ENCODE measurements at regions not wholly inside any gene's neighbourhood (a gene's known extent, or its start where the extent isn't known, plus 50 kb on each side); places are given as distances from the start of the nearest gene placed in this dataset.

GRCh38 chrX:10047631-10048030 is 80.5 kb downstream of the CLDN34 start:
- no peak for DNase-seq (ENCODE audit: low read depth in 2 of 2)

DNA sequence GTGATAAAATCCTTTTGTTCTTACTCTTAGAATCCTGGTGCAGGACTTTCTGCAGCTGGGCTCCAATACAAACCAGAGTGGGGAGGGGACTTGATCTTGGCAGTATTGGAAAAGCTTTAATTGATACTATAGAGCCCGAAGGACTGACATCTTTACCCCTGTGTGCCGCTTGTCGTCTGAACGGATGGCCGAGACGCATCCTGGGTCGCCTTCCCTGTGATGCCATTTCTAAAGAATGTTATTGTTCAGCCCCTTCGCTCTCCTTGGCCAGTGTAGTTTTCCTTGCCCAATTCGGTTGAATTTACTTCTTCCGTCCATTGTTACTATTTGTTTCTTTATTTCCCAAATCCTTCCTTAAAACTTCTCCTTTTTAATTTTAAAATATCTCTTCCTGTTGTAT is 80.9 kb downstream of the CLDN34 start:
- no peak for DNase-seq (ENCODE audit: low read depth in 2 of 2)

GRCh38 chrX:10048707-10049106 is 81.5 kb downstream of the CLDN34 start:
- no peak for DNase-seq (ENCODE audit: low read depth in 2 of 2)

GRCh38 chrX:10049236-10049635 is 82.1 kb downstream of the CLDN34 start:
- DNase-seq (ENCODE audit: low read depth in 2 of 2): no peak

GRCh38 chrX:10050481-10050880 is 83.3 kb downstream of the CLDN34 start:
- no peak for DNase-seq (ENCODE audit: low read depth in 2 of 2)

GRCh38 chrX:10051866-10052480 is 84.8 kb downstream of the CLDN34 start:
- DNase-seq (ENCODE audit: low read depth in 2 of 2): no peak

GRCh38 chrX:10052906-10053625 is 85.9 kb downstream of the CLDN34 start:
- DNase-seq (ENCODE audit: low read depth in 2 of 2): no peak

- DNase-seq (ENCODE audit: low read depth in 2 of 2): no peak
Measured at GRCh38 chrX:10054396-10054795, 87.2 kb downstream of the CLDN34 start.

DNA sequence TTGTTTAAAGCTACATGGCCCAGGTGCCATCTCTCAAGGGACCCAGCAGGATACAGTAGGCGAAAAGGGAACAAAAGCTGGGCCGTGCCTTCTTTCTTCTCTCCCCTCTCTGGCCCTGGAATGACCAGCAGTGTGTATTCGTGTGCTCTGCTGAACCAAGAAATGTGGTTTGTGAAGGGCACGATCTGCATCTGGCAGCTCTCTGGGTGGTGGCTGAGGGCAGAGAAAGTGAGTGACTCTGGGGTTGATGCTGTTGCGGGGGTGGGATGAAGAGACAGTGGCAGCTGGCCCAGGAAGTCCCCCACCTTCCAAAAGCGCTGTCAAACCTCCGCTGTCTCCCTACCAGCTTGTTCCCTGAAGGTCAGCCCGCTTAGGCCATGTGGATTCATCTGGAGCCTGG is 88.3 kb downstream of the CLDN34 start:
- DNase-seq (ENCODE audit: low read depth in 2 of 2): no peak

DNA sequence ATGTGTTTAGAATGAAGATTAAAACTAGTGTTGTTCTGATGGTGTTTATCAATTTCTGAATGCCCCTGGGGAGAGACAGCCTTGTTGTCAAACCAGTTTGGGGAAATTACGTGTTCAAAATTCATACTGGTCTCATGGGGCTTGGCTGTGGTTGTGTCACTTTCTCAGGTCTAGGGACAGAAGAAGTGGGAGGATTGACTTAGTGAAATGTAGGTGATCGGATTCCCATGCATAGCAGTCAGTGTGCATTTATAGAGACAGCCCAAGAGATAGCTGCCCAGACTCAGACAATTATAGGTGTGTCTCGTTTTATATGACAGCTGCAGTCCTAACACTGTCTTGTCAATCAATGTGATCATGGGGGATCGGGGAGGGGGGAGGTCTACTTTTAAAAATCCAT is 94.4 kb upstream of the CLCN4 start:
- DNase-seq (ENCODE audit: low read depth in 2 of 2): no peak

DNA sequence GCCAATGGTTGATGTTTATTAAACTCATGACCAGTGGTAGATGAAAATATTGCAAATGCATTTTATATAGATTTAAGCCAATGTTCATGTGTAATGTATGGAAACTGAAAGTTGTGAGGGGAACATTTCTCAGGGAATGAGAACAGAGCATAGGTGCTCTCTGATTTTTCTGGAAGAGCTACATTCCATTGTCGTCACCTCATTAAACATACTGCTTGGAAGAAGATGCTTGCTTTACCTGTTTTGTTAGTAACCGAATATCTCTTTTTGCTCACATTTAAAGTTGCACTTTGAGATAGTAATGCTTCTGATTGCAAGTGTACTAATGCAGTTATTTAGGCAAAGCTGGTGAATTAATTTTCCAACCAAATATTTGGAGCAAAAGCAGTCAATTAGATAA is 93.8 kb upstream of the CLCN4 start:
- DNase-seq (ENCODE audit: low read depth in 2 of 2): no peak

GRCh38 chrX:10064736-10065135 is 92.0 kb upstream of the CLCN4 start:
- no peak for DNase-seq (ENCODE audit: low read depth in 2 of 2)

- no peak for DNase-seq (ENCODE audit: low read depth in 2 of 2)
Measured at GRCh38 chrX:10070714-10071436, 85.9 kb upstream of the CLCN4 start.

GRCh38 chrX:10071451-10072144 is 85.2 kb upstream of the CLCN4 start:
- DNase-seq (ENCODE audit: low read depth in 2 of 2): no peak

DNA sequence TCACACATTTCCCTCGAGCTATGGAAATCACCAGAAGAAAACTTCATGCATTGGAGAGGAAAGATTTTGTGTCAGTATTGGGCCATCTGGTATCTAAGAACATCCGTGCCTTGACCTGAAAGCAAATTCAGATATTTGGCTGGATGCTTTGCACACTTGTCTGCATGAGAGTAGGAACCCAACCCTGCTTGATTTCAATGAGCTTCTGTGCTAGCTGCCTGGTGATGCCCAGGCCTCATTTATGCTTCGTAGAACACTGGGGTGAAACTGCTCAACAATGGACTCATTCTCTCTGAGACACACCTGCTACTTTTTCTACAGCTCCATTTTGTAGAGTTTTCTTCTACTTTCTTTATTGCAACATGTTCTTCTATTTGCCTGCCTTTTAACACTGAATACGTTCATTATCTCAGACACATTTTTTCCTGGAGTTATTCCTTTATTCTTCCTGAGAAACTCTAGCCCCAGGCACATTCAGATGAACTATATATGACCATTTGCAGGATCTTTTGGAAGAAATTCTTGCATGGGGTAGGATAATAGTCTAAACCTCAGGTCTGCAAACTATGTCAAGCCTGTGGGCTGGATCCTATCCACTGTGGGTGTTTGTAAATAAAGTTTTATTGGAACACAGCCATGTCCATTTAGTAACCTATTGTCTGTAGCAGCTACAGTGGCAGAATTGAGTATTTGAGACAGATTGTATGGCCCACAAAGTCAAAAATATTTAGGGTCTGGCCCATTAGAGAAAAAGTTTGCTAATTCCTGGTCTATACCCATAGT is 83.8 kb upstream of the CLCN4 start:
- no peak for DNase-seq (ENCODE audit: low read depth in 2 of 2)

- no peak for DNase-seq (ENCODE audit: low read depth in 2 of 2)
Measured at GRCh38 chrX:10073671-10074070, 83.1 kb upstream of the CLCN4 start.

DNA sequence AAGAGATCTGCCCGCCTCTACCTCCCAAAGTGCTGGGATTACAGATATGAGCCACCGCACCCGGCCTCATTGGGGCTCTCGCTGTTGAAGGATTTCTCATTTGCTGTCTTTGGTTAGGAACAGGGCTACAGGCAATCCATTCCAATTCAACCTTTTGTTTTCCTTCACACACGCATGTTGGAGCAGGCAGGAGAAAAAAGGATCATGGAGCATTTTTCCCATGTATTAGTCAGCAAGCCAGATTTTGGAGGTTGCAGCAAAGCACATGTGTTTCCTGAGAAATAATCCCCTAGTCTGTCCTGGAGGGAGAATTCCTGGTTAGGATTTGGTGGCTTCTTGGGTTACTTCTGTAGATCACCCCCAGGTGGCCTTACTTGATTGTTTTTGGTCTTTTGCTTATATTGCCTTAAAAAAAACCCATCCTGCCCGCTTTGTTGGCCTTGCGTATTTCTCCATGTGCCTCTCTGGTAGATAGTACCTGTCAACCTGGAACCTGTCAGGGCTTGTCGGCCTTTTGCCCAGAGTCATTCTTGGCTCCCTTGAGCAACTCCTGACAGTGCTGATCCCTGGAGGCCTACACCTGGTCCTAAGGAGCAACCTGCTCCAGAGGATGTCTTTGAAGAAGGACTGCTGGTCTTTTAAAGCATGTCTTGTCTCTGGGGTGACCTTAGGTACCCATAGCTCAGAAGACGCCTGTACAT is 82.4 kb upstream of the CLCN4 start:
- DNase-seq (ENCODE audit: low read depth in 2 of 2): no peak

GRCh38 chrX:10076765-10077164 is 80.0 kb upstream of the CLCN4 start:
- no peak for DNase-seq (ENCODE audit: low read depth in 2 of 2)

DNA sequence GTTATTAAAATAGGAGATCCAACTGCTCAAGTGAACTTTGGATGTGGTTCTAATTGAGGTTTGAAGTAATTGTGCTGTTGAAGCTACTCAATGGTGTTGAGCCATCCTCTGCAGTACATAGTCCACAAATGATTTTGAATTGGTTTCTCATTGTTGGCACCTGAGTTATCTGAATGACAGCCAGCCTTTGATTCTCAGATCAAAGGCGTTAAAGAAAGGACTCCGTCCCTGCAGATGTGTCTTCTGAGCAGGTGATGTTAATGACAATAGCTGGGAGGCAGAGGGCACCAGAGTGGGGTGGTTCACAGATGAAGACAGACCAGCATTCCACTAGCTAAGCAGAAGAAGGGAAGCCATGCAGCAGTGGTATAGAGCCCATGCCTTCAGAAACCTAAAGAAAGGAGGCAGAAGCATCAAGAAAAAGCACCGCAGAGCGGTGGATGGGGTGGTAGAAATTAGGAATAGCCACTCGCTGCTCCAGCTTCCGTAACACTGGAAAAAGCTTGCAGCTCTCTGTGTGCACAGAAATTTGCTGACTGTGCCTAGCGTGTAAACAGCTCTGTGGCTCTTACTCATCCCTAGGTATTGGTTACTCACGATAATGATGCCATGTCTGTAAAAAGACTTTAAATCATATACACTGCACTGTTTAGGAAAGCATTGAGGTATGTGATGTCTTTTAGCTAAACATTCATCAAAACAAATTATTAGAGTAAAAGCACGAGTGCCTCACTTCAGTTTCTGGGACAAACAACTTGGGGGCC is 79.2 kb upstream of the CLCN4 start:
- DNase-seq (ENCODE audit: low read depth in 2 of 2): no peak

DNA sequence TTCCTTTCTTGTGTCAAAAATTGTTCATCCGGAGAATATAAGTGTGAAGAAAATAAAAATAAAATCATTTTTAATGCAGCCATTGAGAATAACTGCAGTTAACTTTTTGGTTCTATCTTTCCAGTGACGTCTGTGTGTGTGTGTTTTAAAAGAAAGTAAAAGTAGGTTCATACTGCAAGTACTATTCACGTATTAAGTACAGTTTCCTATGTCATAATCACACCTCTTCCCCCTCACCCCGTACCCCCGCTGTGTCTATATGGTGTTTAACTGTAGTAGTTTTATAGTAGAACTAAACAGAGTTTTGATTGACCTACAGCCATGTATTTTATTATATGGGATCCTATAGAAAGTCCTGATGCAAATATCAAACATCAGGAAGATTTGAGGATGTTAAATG is 78.5 kb upstream of the CLCN4 start:
- DNase-seq (ENCODE audit: low read depth in 2 of 2): no peak
